ENCODE measurements at regions not wholly inside any gene's neighbourhood (a gene's known extent, or its start where the extent isn't known, plus 50 kb on each side); places are given as distances from the start of the nearest gene placed in this dataset.

DNA sequence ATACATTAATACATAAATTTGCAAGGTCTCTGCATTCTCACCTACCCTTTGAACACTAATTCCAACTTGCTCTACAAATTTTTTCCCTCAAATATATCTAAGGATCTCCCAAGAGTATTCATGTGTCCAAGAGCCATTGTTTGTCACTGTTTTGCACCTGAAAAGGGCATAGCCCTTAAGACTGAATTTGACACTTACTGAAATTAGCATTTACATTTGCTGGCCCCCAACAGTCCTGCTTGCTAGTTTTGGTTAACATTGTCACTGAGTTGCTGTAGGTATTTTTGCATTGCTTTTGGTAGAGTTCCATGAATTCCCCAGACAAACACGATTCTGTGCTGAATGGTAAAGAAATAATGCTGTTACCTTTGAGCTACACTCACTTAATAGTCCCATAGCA is 57.3 kb downstream of the KCNA4 start:
- no peak for DNase-seq

DNA sequence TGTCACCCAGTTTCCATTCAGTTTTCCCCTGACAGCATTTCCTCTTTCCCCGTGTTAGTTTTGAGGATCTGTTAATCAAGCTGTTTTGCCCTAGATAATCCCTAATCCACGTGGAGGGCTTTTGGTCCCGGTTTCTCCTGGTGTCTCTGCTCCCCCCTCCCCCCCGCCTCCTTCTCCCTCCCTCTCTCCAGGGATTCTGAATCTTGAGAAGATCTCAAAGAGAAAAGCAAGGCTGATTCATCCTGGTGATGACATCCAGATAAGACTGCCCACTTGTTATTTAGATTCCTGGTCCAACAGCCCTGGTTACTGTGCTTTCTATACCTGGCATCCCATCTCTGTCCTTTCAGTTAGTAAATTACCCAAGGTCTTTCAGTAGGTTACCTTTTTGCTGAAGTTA is 59.4 kb downstream of the KCNA4 start:
- DNase-seq: no peak

DNA sequence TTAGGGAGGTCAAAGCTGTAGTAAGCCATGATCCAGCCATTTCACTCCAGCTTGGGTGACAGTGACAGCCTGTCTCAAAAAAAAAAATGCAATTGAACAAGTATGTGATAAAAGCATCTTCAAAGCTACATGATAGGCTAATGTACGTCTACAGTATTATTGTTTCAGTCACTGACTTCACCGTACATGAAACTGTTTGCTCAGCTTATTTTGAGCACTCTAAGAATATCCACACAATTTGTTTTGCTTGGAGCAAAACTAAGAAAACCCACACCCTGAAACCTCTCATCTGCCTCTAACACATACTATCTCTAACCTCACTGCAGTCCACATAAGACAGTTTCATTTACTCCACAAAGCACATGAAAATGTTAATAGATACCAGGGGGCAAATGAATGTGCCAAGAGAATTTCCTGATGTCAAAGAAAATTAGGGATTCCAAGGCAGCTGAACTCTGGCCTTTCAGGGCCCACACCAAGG is 60.7 kb downstream of the KCNA4 start:
- DNase-seq: no peak

DNA sequence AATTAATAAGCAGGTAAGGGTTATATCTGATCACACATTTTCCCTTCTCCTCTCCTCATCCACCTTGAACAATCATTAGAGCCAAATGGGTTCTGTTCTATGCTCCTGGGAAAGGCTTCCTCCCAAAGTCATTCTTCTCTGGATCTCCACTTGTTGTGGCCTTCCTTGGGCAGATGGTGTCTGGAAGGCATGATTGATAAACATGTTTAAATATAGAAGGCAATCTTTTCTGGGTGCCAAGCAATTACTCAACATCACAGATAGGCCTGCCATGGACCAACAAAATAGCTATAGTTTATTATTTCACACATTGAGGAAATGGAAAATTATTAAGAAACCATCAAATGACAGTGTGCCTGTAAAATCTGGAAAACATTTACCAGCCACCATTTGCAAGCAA is 73.5 kb downstream of the KCNA4 start:
- DNase-seq: no peak

DNA sequence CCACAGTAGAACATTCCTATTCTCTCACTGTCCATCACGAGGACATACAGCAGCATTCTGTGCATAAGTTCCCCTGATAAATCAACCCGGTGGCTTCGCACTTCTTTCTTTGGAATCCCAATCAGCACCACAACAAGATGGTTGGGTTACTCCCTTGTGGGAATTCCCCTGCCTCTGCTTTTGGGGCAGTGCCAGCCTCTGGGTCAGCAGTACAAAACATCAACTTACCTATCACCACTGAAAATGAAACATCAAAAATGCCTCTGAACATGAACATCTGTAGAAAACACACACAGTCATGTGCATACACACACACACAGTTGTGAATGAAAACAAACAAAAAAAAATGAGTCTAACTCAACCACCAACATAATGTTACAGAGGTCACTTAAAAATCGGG is 79.3 kb downstream of the KCNA4 start:
- DNase-seq: no peak

DNA sequence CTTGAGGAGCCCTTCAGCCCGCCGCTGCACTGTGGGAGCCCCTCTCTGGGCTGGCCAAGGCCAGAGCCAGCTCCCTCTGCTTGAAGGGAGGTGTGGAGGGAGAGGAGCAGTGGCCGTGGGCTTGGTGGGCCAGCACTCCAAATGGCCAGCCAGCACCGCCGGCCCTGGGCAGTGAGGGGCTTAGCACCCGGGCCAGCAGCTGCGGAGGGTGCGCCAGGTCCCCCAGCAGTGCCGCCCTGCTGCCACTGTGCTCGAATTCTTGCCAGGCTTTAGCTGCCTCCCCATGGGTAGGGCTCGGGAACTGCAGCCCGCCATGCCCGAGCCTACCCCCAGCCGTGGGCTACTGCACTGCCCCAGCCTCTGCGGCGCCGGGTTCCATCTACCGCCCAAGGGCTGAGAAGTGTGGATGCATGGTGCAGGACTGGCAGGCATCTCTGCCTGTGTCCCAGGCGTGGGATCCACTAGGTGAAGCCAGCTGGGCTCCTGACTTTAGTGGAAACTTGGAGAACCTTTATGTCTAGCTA is 82.7 kb downstream of the KCNA4 start:
- no peak for DNase-seq

DNA sequence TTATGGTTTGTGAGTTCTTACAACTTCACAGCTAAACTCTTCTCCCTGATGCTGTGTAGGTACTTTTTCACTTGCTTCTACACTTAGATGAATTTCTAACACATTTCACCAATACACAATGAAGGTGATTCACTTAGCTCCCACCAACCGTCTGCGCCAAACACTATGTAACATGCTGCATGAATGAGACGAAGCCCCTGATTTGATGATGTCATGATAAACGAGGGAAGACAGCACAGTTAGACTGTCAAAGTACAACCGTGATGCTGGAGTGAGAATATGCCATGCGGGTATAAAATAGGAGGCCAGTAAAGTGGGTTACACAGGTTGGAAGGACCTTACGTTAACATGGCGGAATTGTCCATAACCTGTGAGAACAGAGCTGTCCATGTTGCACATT is 100.8 kb downstream of the KCNA4 start:
- DNase-seq: no peak

DNA sequence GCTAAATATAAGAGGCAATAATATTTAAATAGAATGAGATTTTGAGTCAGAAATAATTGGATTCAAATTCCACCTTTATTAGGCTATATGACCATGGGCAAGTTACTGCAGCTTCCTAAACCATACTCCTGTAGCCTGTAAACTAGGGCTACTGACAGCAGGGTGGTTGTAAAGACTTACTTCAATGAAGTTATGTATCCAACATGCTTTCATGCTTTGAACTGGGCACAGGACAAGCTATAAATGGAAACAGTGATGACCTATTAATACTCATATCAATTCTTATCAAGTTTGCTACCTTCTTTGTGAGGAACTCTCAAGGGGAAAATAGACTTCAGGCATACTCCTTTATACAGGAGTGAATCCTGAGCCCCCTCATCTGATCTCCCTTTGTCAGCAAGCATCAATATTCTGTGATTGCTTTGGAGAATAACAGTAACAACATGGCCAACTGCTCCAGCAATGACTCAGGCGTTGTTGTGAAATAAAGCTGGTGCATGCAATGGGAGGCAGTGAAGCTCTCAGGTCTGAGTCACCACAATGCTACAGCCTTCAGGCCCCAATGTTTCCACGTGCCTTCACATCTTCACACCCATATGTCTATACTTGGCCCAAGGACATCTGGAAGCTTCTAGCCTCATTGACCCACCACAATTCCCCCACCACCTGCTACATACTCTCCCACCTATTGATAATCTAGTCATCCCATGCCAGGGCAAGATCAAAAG is 102.5 kb downstream of the KCNA4 start:
- peak; percentile 2 for DNase-seq

DNA sequence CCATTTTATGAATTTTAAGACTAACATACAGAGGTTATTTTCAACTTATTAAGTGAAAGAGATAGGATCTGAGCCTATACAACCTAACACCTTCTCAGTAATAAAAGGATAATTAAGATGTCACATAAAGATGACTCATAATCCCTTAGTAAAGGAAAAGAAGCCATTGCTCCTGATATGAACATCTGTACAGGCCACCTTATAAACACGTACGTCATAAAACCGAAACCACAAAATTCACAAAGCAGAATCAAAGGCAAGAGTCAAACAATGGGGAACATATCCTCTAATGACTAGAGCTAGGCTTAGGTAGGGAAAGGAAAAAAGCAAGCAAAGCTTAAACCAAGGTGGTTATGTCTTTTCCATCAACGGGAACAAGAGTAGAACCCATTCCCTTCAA is 103.5 kb downstream of the KCNA4 start:
- DNase-seq: no peak

DNA sequence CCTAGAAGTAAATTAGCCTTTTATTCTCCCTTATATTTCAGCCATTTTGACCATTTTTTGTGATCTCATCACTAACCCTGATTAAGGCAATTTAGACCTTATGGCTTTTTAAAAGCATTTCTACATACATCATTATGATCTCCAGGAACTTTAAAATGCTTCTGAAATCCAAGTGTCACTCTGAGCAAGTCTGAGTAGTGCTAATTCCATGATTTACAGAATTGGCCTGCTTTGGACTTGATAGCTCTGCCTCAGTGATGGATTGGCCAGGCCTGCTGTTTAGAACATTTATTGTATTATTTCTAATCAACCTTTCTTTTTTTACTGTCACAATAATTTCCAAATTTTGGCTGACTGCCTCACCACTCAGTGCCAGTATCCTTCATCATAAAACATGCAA is 116.4 kb downstream of the KCNA4 start:
- no peak for DNase-seq

DNA sequence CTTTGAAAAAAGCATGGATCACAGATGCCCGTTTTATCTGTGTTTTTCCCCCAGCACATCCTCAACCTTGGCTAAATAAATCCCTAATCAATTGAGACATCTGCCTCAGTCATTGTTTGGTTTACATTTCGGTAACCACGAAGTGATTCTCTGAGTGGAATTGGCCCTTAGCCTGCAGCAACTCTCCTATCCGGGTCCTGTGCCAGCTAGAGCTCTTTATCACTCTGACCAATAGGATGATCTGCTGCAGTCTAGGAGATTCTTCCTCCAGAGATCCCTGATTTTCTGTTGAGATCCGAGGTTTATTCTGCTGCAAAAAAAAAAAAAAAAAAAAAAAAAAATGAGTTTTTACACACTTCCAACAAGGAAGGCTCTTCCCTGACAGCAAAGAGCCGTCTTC is 137.3 kb downstream of the KCNA4 start:
- DNase-seq: no peak

DNA sequence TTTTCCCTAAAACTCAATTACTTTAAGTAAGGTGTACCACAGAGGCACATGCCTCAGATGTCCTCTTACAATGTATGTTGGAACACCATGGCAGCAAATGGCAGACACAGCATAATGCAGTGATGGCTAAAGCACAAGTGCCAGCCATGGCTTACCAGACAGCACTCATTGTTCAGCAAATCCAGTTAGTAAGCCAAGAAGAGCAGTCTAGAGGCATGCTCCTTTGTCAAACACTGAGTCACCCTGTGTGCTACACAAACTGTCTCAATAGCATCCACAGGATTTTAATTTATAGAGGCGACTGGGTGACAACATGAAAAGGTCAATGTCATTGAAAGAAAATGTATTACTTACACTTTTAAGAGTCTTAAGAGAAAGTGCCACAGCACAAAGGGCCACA is 140.6 kb downstream of the KCNA4 start:
- no peak for DNase-seq

DNA sequence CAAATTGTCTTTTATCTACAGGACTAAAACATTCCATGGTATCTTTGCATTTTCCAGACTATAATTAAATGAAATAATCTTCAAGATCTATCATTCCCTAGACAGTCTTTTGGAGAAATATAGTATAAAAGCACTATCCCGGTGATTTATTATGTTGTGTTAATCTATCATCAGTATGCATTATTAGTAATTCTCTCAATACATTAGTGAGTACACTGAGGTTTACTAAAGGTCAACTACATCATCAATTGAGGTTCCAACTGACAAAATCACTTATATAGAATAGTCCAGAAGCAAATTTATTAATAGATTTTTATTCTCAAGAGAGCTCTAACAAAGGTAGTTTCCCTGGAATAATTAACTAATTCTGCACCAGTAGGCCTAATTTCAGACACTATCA is 169.6 kb downstream of the KCNA4 start:
- DNase-seq: no peak

DNA sequence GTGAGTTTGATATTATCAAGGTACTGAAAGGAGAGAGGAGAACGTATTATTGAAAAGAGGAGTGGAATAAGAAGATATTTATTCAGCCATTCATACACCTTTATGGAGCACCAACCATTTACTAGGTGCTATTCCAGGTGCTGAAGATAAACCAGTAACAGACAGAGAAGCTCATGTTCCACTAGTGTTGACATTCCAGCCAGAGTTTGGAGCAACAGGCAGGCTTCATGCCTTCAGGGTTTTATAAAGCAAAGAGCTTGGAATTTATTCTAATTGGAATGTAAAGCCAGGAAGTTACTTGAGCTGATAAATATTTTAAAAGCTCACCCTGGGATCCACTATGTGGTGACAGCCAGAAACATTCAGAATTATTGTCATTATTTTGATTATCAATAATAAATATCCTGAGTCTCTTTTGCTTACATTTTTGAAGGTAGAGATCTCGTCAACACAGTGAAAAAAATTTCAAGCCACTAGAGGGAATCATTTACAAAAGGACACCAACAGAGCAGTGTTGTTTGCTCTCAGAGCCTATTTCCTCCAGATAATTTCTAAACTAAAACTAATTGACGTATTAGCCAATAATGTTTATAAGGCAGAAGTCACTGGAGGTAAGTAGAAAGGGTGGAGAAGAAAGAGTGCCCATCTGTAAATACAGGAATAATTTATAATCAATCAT is 172.0 kb downstream of the KCNA4 start:
- DNase-seq: no peak

DNA sequence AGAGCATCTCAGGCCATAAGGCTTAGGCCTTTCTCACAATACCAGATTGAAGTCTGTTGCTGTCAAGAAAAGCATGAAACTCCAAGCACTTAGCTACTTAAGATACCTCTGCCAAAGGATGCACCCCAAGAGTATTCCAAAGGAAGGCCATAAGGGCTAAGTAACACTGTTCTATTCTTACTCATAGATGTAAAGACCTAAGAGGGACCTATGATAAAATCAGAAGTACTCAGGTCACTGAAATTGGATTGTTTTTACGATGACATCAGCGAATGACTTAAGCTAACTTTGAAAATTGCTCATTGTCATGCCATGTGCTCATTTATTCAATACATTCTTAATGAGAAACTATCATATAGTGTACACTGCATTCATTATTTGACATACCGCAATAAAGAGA is 172.8 kb downstream of the KCNA4 start:
- DNase-seq: no peak

DNA sequence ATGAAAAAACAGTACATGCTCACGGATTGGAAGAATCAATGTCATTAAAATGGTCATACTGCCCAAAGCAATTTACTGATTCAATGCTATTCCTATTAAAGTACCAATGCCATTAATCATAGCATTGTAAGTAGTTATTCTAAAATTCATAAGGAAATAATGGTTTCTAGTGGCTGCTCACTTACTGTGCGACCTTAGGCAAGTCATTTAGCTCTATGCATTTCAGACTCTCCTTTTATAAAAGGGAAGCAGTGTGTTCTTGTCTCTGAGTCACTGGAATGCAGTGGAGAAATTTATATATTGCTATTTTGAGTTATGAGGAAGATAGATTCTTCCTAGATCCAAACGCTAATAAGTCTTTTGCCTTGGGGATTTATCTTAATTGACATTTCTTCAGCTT is 174.8 kb downstream of the KCNA4 start:
- no peak for DNase-seq

DNA sequence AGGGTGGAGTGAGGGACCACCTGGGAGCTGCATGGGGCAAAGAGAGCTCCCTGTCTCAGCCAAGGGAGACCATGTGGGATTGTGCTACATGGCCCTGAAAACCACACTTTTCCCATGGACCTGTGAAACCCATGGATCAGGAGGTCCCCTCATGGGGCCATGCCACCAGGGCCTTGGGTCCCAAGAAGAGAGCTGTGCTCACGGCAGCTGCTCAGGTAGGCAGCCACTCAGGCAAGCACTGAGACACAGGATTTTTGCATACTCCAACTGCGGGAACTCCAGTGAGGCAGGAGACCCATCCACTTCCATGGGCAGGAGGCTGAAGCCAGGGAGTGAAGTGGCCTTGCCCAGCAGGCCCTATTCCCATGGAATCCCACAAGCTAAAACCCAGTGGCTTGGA is 190.0 kb downstream of the KCNA4 start:
- DNase-seq: no peak

DNA sequence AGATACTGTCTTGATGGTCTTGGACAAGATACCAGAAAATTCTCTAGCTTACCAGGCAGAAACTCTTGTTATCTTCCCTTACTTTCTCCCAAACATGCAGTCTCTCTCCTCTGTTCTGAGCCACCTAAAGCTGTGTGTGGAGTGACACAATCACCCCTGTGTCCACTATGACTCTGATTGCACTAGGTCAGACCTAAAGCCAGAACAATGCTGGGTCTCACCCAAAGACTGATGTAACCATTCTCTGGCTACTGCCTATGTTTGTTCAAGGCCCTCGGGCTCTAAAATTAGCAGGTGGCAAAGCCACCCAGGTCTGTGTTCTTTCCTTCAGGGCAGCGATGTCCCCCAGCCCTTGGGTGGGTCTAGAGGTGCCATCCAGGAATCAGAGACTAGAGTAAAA is 200.5 kb downstream of the KCNA4 start:
- no peak for DNase-seq

DNA sequence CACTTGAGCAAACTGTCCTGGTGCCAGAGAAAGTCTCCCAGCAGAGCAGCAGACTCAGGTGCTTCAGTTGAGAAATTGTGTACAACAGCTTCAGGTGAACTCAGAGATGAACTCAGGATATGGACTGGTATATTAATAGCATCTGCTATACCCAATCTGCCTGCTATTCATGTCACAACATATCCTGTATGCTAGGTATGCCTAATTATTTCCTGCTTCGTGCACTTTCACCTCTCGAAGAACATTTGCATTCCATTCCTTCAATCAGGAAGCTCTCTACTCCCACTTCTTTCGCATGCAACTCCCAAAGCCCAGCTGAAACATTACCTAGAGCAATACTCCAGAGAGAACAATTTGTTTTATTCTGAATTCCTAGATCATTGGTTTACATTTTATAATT is 207.7 kb downstream of the KCNA4 start:
- DNase-seq: no peak

DNA sequence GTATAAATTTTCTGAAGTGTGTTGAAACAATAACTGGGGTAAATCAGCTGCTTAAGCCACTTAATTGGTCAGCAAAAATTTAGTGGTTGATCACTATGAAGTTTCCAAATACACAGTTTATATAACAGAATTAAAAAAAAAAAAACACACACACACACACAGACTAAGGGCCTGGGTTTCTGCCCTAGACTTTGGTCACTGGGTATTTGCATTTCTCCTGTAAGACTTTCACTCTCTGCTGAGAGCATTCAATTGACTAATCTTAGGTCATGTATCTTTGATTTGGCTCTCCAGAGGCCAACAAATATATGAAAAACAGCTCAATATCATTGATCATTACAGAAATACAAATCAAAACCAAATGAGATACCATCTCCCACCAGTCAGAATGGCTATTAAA is 214.3 kb downstream of the KCNA4 start:
- no peak for DNase-seq

DNA sequence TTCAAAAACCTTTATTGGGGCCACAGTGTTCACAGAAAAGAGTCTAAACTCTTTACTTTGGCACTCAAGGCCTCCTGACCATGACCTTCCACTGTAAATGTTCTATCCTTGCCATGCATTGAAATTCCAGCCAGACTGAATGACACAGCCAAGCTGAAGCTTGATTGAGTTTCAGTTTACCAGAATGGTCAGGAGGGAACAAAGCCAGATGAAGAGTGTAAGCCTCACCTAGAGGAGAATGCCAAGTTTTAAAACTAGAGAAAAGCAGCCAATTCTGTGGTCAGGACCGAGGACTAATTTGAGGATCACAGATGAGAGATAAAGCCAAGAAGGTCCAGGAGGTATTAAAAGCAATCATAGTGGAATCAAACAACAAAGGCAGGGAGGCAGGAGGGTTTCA is 215.3 kb downstream of the KCNA4 start:
- no peak for DNase-seq

DNA sequence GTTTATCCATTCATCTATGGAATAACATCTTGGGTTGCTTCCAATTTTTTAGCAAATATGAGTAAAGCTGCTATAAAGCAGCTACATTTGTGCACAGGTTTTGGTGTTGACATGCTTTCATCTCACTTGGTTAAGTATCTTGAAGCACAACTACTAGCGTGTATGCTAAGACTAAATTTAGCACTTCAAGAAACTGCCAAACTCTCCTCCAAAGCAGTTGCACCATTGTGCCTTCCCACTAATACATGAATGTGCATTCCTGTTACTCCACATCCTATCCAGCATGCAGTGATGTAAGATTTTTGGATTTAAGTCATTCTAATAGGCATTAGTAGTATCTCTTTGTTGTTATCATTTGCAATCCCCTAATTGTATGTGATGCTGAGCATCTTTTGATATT is 230.7 kb downstream of the KCNA4 start:
- DNase-seq: no peak

DNA sequence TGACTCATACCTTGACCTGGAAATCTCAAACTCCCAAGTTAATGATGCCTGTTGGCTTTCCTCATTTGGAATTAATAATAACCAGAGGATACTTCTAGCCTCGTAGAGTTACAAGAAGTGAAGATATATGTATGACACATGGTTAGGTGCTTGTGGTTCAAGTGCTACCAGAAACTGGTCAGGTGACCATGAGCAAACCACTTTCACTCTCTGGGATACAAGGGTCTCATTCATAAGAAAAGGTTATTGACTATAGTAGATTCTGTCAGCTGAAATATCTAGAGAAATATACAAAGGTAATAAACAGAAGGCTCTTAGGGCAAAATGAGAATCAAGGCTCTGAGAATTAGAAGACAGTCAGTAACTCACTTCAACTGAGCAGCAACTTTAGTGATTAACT is 233.3 kb downstream of the KCNA4 start:
- DNase-seq: no peak

DNA sequence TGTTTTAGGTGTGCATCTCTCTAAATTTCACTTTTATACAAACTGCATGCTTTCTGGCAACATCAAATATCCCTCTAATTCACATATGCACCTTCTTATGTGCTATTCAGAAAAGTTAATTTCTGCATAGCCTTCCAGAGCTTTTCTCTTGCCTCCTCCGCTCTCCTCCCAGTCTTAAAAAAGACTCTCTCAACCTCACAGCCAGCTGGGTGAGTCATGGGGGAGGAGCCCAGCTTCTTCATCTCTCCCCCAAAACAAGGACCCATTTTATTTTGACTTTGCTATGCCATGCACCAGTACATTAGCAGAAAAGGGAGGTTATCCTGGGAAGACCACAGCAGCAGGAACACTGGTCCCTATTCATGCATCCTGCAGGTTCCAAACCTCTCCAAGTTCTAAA is 234.4 kb downstream of the KCNA4 start:
- no peak for DNase-seq

DNA sequence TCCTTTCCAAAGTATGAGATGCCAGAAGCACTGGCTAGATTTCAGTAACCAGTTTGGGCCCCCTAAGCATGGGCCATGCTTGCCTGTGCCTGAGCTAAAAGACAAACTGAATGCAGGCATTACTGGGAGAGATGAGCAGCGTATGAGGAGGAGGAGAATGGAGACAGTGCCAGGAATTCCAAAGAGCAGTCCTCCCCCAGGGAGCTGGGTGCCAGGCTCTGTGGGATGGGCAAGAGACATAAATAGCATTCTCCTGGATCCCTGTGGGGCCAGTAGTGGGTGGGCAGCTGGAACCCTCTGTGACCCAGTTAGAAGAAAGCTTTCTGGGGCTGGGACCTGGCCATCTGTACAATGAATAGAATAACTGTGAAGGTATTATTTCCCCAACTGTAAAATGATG is 235.6 kb downstream of the KCNA4 start:
- DNase-seq: no peak

All from T1000 (cell line).